T1000 (cell line): ENCODE measurements at regions not wholly inside any gene's neighbourhood (a gene's known extent, or its start where the extent isn't known, plus 50 kb on each side); places are given as distances from the start of the nearest gene placed in this dataset.

ENCODE experiments used
- DNase-seq: peaks from one replicate; lab custom pipeline; 2025; ENCODE audit warnings: mixed read lengths; lab: John Stamatoyannopoulos, UW

- no peak for DNase-seq
These were observed 146.9 kb downstream of the TFEC start for GRCh38 chr7:115883629-115884028.

- DNase-seq = no peak
These were observed 149.1 kb downstream of the TFEC start for GRCh38 chr7:115881476-115881875.

- no peak for DNase-seq
These were observed 151.4 kb downstream of the TFEC start for GRCh38 chr7:115879171-115879570.

- DNase-seq = no peak
These were observed 160.8 kb downstream of the TFEC start for GRCh38 chr7:115869801-115870200.

- DNase-seq = no peak
These were observed 161.4 kb downstream of the TFEC start for GRCh38 chr7:115869190-115869589.

GRCh38 chr7:115868369-115868768 lies 162.2 kb downstream of the TFEC start:
- DNase-seq = no peak

- no peak for DNase-seq
These were observed 166.5 kb downstream of the TFEC start for GRCh38 chr7:115864082-115864481.

- DNase-seq = no peak
These were observed 179.3 kb downstream of the TFEC start for GRCh38 chr7:115851291-115851690.

GRCh38 chr7:115850774-115851173 lies 179.8 kb downstream of the TFEC start:
- no peak for DNase-seq

GRCh38 chr7:115844857-115845256 lies 185.7 kb downstream of the TFEC start:
- no peak for DNase-seq

- DNase-seq = no peak
These were observed 189.9 kb downstream of the TFEC start for GRCh38 chr7:115840702-115841101.

GRCh38 chr7:115838829-115839228 lies 191.7 kb downstream of the TFEC start:
- DNase-seq = no peak

GRCh38 chr7:115831371-115831770 lies 199.2 kb downstream of the TFEC start:
- no peak for DNase-seq

GRCh38 chr7:115827305-115828045 lies 203.1 kb downstream of the TFEC start:
- DNase-seq = no peak

GRCh38 chr7:115825456-115826115 lies 205.0 kb downstream of the TFEC start:
- DNase-seq = no peak

GRCh38 chr7:115822801-115823200 lies 207.8 kb downstream of the TFEC start:
- DNase-seq = no peak

GRCh38 chr7:115822380-115822779 lies 208.2 kb downstream of the TFEC start:
- no peak for DNase-seq

- DNase-seq = no peak
These were observed 214.1 kb downstream of the TFEC start for GRCh38 chr7:115816318-115816974.

- DNase-seq = no peak
These were observed 217.8 kb downstream of the TFEC start for GRCh38 chr7:115812794-115813193.

- DNase-seq = no peak
These were observed 225.1 kb downstream of the TFEC start for GRCh38 chr7:115805458-115805857.

GRCh38 chr7:115802415-115802814 lies 228.1 kb downstream of the TFEC start:
- DNase-seq = no peak

GRCh38 chr7:115799430-115799829 lies 231.1 kb downstream of the TFEC start:
- DNase-seq = no peak
